ENCODE measurements at regions not wholly inside any gene's neighbourhood (a gene's known extent, or its start where the extent isn't known, plus 50 kb on each side); places are given as distances from the start of the nearest gene placed in this dataset.

GRCh38 chr5:124839371-124839998 lies 93.0 kb upstream of the ZNF608 start:
- no peak for DNase-seq

GRCh38 chr5:124841829-124842712 lies 95.6 kb upstream of the ZNF608 start:
- DNase-seq: no peak

GRCh38 chr5:124842725-124843595 lies 96.5 kb upstream of the ZNF608 start:
- no peak for DNase-seq

GRCh38 chr5:124843596-124843899 lies 97.1 kb upstream of the ZNF608 start:
- DNase-seq: no peak

- DNase-seq: no peak
Observed at GRCh38 chr5:124844371-124844920, 98.0 kb upstream of the ZNF608 start.

GRCh38 chr5:124847907-124848306 lies 101.5 kb upstream of the ZNF608 start:
- no peak for DNase-seq

GRCh38 chr5:124849774-124850173 lies 103.3 kb upstream of the ZNF608 start:
- no peak for DNase-seq

GRCh38 chr5:124856726-124857125 lies 110.3 kb upstream of the ZNF608 start:
- no peak for DNase-seq

- no peak for DNase-seq
Observed at GRCh38 chr5:124858612-124859011, 112.2 kb upstream of the ZNF608 start.

GRCh38 chr5:124859027-124859426 lies 112.6 kb upstream of the ZNF608 start:
- peak in 9 of 51 donors; percentile 5 to 47 (median 17) for DNase-seq

- no peak for DNase-seq
Observed at GRCh38 chr5:124859556-124860290, 113.3 kb upstream of the ZNF608 start.

- DNase-seq: no peak
Observed at GRCh38 chr5:124860291-124860655, 113.8 kb upstream of the ZNF608 start.

- no peak for DNase-seq
Observed at GRCh38 chr5:124865066-124865465, 118.6 kb upstream of the ZNF608 start.

- DNase-seq: no peak
Observed at GRCh38 chr5:124865603-124866354, 119.3 kb upstream of the ZNF608 start.

- no peak for DNase-seq
Observed at GRCh38 chr5:124866355-124867136, 120.1 kb upstream of the ZNF608 start.

GRCh38 chr5:124867137-124867704 lies 120.8 kb upstream of the ZNF608 start:
- DNase-seq: no peak

GRCh38 chr5:124868676-124869075 lies 122.2 kb upstream of the ZNF608 start:
- no peak for DNase-seq

GRCh38 chr5:124869426-124870033 lies 123.1 kb upstream of the ZNF608 start:
- no peak for DNase-seq

- no peak for DNase-seq
Observed at GRCh38 chr5:124870070-124870469, 123.6 kb upstream of the ZNF608 start.
